ENCODE measurements at regions not wholly inside any gene's neighbourhood (a gene's known extent, or its start where the extent isn't known, plus 50 kb on each side); places are given as distances from the start of the nearest gene placed in this dataset.

DNA sequence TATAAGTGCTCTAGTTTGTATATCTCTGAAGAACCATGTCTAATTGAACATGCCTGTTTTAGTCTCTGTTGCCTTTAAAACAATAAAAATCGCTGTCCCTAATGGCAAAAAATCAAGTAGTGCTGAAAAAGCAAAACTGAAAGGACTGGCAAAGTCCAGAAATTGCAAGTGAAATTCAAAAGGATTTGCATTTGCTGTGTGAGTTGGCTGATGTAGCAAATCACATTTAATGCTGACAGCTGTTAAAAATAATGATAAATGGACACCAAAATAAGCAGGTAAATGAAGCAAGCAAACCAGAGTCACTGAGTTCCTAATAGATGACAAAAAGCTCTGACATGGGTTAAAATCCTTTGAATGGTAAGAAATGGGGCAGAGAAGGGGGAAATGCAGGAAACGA lies 874.1 kb downstream of the GRM8 start:
- Mint-ChIP-seq H3K27me3 (no peaks in the 10 kb centered on the region), H3K4me3 (no peak overlapping the region), H3K4me1 (no peaks in the 10 kb centered on the region), H3K36me3 (ENCODE audit: low read depth) (no peaks in the 10 kb centered on the region), H3K9me3 (peaks cover 4% of the 10 kb centered on the region), H3K27ac (no peak overlapping the region)
- ATAC-seq (replicated peaks): no peak

DNA sequence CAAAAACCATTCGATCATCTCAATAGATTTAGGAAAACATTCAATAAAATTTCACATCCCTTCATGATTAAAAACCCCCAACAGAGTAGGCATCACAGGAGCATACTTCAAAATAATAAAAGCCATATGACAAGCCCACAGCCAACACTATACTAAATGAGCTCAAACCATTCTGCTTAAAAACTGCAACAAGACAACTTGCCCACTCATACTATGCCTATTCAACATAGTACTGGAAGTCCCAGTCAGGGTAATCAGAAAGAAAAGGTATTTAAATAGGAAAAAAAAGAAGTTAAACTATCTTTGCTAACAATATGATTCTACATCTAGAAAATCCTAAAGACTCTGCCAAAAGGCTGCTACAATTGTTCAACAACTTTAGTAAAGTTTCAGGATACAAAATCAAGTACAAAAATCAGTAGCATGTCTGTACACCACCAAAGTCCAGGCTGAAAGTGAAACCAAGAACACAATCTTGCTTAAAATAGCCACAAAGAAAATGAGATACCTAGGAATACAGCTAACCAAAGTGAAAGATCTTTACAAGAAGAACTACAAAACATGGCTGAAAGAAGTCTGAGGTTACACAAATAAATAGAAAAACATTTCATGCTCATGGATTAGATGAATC lies 882.6 kb downstream of the GRM8 start:
- Mint-ChIP-seq H3K36me3 (ENCODE audit: low read depth) (no peaks in the 10 kb centered on the region), H3K4me1 (no peaks in the 10 kb centered on the region), H3K27ac (no peak overlapping the region), H3K9me3 (peaks cover 13% of the 10 kb centered on the region), H3K4me3 (no peak overlapping the region), H3K27me3 (no peaks in the 10 kb centered on the region)
- no peak for ATAC-seq (replicated peaks)

DNA sequence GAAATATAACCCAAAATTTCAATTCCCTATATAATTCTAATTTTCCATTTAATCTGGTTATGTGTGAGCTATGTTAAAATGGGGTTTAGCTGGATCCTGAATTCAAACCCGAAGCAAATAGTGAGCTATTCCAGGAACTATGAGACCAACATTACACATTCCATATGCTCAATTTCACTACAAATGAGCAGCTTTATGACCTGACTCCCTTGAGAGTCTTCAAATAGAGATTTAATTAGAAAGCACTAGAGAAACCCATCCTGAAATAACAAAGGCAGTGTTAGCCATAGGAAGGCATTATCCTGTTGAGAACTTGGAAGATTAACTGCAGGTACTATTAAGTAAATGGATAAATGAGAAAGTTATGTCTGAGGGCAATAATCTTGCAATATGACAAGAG lies 890.0 kb downstream of the GRM8 start:
- no peak overlapping the region for H3K27ac Mint-ChIP-seq
- H3K4me3 Mint-ChIP-seq: no peak overlapping the region
- no peak for ATAC-seq (replicated peaks)
- H3K4me1 Mint-ChIP-seq: no peaks in the 10 kb centered on the region
- no peaks in the 10 kb centered on the region for H3K36me3 Mint-ChIP-seq (ENCODE audit: low read depth)
- H3K9me3 Mint-ChIP-seq: peaks cover 8% of the 10 kb centered on the region
- no peaks in the 10 kb centered on the region for H3K27me3 Mint-ChIP-seq

DNA sequence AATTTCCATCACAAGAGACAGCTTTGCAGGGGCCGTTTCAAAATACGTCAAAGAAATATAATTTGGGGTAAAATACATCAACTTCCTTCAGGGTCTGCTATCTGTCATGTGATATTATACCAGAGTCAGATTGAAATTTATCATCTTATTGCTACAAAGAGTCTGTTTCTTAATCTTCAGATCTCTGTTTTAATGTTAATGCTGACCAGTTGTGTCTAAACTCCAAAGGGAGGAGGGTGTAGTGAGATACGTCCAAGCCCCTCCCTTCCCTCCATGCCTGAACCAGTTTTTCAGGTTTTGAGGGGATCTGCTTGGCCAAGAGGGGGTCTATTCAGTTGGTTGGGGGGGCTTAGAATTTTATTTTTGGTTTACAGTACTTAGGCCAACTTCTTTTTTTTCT lies 891.6 kb downstream of the GRM8 start:
- Mint-ChIP-seq H3K27me3 (no peaks in the 10 kb centered on the region), H3K4me3 (no peak overlapping the region), H3K9me3 (peaks cover 16% of the 10 kb centered on the region), H3K4me1 (no peaks in the 10 kb centered on the region), H3K27ac (no peak overlapping the region), H3K36me3 (ENCODE audit: low read depth) (no peaks in the 10 kb centered on the region)
- no peak for ATAC-seq (replicated peaks)

DNA sequence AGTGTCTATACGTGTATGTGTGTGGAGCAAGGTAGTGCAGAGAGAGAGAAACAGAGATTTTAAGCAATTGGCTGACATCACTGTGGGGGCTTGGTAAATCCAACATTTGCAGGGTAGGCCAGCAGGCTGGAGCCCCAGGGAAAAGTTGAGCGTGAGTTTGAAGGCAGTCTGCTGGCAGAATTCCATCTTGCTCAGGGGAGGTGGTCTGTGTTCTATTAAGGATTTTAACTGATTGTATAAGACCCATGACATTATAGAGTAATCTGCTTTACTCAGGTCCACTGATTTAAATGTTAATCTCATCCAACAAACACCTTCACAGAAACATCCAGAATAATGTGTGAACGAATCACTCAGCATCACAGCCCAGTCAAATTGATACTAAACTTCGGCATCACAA lies 912.9 kb downstream of the GRM8 start:
- H3K4me1 Mint-ChIP-seq: no peaks in the 10 kb centered on the region
- no peak overlapping the region for H3K27ac Mint-ChIP-seq
- no peaks in the 10 kb centered on the region for H3K36me3 Mint-ChIP-seq (ENCODE audit: low read depth)
- H3K27me3 Mint-ChIP-seq: no peaks in the 10 kb centered on the region
- peaks cover 4% of the 10 kb centered on the region for H3K9me3 Mint-ChIP-seq
- no peak for ATAC-seq (replicated peaks)
- no peak overlapping the region for H3K4me3 Mint-ChIP-seq

DNA sequence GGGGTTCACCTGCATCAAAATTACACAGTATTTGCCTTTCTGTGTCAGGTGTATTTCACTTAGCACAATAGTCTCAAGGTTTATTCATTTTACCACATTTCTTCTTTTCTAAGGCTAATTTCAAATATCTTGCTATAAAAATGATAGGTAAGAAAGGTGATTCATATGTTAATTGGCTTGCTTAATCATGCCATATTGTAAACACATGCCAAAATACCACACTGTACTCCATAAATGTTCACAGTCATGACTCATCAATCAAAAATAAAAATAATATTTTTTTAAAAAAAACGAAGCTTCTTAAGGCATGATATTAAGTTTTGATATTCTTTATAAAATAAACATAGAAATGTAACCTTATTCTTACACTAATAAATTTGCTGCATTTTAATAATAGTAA lies 947.1 kb downstream of the GRM8 start:
- Mint-ChIP-seq H3K27ac (no peak overlapping the region), H3K4me3 (no peak overlapping the region), H3K9me3 (peaks cover 12% of the 10 kb centered on the region), H3K4me1 (no peaks in the 10 kb centered on the region), H3K36me3 (ENCODE audit: low read depth) (no peaks in the 10 kb centered on the region), H3K27me3 (no peaks in the 10 kb centered on the region)
- no peak for ATAC-seq (replicated peaks)

DNA sequence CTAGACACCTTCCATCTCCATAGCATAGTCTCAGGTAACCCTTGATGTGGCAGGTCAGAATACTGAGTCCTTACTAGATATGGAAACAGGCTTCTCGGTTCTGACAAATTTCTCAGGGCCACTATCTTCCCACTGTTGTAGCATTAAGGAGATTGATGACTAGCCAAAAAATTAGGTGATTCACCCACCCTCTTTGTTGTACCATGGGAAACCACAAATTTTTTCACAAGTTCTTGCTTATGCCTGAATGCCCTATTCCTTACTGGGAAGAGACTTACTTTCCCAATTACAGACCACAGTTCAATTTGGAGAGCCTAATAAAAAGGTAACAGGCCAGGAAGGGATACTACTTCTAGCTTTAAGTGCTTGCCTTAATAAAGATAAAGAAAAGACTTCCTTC lies 948.8 kb downstream of the GRM8 start:
- H3K27ac Mint-ChIP-seq: no peak overlapping the region
- ATAC-seq (replicated peaks): no peak

DNA sequence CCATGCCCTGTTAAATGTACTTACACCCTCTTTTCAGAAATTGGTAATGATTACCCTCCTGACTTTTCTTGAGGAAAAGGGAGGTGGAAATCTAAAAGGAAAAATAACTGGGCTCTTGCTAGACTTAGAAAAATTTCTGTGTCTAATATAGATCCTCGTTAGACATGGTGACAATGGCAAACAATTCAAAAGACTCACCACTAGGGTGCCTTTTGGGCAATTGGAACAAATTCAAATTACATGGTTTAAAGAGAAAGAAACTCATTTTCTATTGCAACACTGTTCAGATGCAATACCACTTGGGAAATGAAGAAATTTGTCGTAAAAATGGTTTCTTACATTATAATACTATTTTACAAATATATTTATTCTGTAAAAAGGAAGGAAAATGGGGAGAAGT lies 950.1 kb downstream of the GRM8 start:
- no peak for ATAC-seq (replicated peaks)
- Mint-ChIP-seq H3K9me3 (peaks cover 23% of the 10 kb centered on the region), H3K4me3 (no peak overlapping the region), H3K27ac (no peak overlapping the region), H3K27me3 (no peaks in the 10 kb centered on the region), H3K4me1 (no peaks in the 10 kb centered on the region), H3K36me3 (ENCODE audit: low read depth) (no peaks in the 10 kb centered on the region)

More for the DNA sequence above, 948.8 kb downstream of the GRM8 start:
- Mint-ChIP-seq H3K36me3 (ENCODE audit: low read depth) (no peaks in the 10 kb centered on the region), H3K4me3 (no peak overlapping the region), H3K27me3 (no peaks in the 10 kb centered on the region), H3K4me1 (no peaks in the 10 kb centered on the region), H3K9me3 (peaks cover 18% of the 10 kb centered on the region)

DNA sequence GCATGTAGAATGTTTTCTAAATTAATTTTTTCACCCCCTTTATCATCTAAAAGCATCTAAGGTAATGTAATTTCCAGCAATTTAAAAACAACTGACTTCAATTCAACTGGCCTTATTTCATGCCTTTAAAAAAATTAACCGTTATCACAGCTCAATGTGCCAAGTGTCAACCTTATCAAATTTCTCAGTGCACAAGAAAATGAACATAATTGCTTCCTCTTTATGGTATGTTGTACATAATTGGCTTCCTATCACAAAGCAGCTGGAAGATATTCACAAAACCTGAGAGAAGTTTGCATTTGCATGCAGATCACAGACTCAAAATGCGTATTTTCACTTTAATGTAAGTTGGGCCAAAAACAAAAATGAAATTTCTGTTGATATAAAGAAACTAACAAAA lies 966.4 kb downstream of the GRM8 start:
- Mint-ChIP-seq H3K36me3 (ENCODE audit: low read depth) (no peaks in the 10 kb centered on the region), H3K4me3 (no peak overlapping the region), H3K27me3 (no peaks in the 10 kb centered on the region), H3K9me3 (peaks cover 18% of the 10 kb centered on the region), H3K4me1 (no peaks in the 10 kb centered on the region), H3K27ac (no peak overlapping the region)
- no peak for ATAC-seq (replicated peaks)

DNA sequence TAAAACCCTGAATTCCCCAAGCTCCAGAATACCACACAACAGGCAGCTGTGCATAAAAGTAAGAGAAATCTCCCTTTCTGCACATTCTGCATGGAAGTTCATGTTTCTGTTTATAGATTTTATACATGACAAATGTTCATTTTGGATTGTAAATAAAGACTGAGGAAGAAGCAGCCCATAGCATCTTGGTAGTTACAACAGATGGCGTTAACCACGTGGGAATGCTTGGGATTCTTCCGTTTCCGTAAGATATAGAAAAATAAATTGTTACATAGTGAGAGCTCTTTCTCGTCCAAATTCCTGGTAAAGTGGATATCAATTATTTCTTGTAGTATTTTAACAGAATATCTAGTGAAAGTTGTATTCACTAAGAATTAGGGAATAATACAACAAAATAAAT lies 1016.5 kb downstream of the GRM8 start:
- ATAC-seq (replicated peaks): no peak
- Mint-ChIP-seq H3K4me1 (no peaks in the 10 kb centered on the region), H3K27me3 (no peaks in the 10 kb centered on the region), H3K9me3 (peaks cover 7% of the 10 kb centered on the region), H3K36me3 (ENCODE audit: low read depth) (no peaks in the 10 kb centered on the region), H3K27ac (no peak overlapping the region), H3K4me3 (no peak overlapping the region)

DNA sequence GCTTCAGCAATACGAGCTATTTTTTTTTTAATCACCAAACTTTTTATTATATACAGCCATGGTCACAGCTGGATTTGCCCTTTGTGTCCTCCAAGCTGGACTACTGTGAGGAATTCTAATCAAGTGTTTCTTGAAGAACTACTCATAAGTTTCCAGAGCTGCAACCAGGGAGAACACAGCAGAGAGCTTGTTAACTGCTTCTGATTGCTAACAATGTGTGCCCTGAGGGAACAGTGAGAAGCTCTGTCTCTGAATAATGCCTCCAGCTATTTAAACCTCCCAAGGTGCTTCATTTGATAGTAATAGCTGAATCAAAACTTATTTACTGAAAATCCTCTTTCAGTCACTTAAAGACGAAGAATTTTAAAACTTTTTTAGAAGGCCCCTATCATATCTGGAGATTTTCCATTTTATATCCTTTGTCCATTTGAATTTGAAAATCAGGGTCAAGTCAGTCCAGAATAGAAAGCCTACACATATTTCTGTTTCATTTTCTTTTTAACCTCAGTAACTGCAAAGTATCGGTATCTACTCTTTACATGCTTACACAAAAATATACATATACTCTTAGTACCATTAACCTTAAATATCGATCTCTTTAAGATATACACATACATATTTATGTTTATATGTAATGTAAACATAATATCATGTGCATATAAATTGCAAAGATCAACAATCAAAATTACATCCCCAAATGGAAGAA lies 1024.2 kb downstream of the GRM8 start:
- Mint-ChIP-seq H3K36me3 (ENCODE audit: low read depth) (no peaks in the 10 kb centered on the region), H3K4me1 (no peaks in the 10 kb centered on the region), H3K27ac (no peak overlapping the region), H3K9me3 (peaks cover 9% of the 10 kb centered on the region), H3K4me3 (no peak overlapping the region), H3K27me3 (no peaks in the 10 kb centered on the region)
- no peak for ATAC-seq (replicated peaks)

DNA sequence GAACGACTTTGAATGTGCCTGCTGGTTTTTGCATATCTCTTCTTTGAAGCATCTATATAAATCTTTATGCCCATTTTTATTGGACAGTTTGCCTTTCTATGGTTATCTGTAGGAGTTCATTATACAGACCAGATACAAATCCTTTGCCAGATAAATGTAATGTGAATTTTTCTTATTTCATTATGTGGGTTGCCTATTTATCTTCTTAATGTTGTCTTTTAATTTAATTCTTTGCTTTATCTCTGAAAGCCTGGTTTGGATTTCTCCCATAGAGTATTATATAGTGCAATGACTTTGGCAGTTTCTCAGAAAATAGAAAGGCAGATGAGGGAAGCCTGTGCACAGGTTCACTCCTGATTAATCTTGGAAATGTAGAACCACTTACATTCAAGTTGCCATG lies 1025.1 kb downstream of the GRM8 start:
- no peaks in the 10 kb centered on the region for H3K36me3 Mint-ChIP-seq (ENCODE audit: low read depth)
- no peaks in the 10 kb centered on the region for H3K27me3 Mint-ChIP-seq
- peaks cover 5% of the 10 kb centered on the region for H3K9me3 Mint-ChIP-seq
- ATAC-seq (replicated peaks): no peak
- no peak overlapping the region for H3K27ac Mint-ChIP-seq
- no peak overlapping the region for H3K4me3 Mint-ChIP-seq
- H3K4me1 Mint-ChIP-seq: no peaks in the 10 kb centered on the region

DNA sequence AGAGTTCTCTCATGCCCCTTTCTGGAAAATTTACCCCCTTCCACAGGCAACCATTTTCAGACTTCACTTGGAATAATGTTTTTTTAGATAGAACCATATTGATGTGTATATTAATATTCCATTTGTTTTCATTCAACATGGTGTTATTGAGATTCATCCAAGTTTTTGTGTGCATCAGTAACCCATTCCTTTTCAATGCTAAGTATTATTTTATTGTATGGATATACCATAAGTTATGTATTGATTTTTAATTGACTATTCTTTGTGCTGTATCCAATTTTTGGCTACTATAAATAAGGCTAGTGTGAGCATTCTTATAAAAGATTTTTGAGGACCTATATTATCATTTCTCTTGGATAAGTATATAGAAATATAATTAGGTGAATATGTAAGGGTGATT lies 1025.7 kb downstream of the GRM8 start:
- no peaks in the 10 kb centered on the region for H3K27me3 Mint-ChIP-seq
- no peaks in the 10 kb centered on the region for H3K36me3 Mint-ChIP-seq (ENCODE audit: low read depth)
- H3K9me3 Mint-ChIP-seq: peaks cover 9% of the 10 kb centered on the region
- ATAC-seq (replicated peaks): no peak
- H3K27ac Mint-ChIP-seq: no peak overlapping the region
- no peaks in the 10 kb centered on the region for H3K4me1 Mint-ChIP-seq
- H3K4me3 Mint-ChIP-seq: no peak overlapping the region

DNA sequence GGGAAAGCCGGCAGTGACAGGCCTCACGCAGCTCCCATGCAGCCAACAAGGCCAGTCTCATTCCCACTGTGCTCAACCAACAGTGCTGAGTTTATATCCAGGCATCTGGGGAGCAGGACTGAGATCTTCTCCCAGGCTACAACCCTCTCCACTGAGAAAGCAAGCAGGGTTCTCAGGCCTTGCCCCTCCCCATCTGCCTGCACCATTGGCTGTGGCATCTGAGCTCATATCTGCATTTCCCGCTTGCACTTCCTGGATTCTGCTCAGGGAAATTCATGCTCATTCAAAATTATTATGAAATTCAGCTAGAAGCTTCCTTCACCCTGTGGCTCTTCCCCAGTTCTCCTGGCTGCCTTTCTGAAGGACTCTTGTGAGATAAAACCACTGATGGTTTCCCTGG lies 1029.0 kb downstream of the GRM8 start:
- Mint-ChIP-seq H3K36me3 (ENCODE audit: low read depth) (no peaks in the 10 kb centered on the region), H3K4me3 (no peak overlapping the region), H3K9me3 (peaks cover 18% of the 10 kb centered on the region), H3K4me1 (no peaks in the 10 kb centered on the region), H3K27ac (no peak overlapping the region), H3K27me3 (no peaks in the 10 kb centered on the region)
- no peak for ATAC-seq (replicated peaks)

DNA sequence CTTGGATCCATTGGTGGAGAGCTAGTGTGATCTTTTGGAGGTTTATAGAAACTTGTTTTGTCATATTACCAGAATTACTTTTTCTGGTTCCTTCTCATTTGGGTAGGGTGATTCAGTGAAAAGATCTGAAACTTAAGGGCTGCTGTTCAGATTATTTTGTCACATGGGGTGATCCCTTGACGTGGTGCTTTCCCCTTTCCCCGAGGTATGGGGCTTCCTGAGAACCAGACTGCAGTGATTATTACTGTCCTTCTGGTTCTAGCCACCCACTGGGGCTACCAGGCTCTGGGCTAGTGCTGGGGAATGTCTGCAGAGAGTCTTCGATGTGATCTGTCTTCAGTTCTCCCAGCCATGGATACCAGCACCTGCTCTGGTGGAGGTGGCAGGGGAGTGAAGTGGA lies 1030.0 kb downstream of the GRM8 start:
- H3K4me3 Mint-ChIP-seq: no peak overlapping the region
- H3K36me3 Mint-ChIP-seq (ENCODE audit: low read depth): no peaks in the 10 kb centered on the region
- ATAC-seq (replicated peaks): no peak
- H3K27me3 Mint-ChIP-seq: no peaks in the 10 kb centered on the region
- H3K9me3 Mint-ChIP-seq: peaks cover 18% of the 10 kb centered on the region
- H3K27ac Mint-ChIP-seq: no peak overlapping the region
- H3K4me1 Mint-ChIP-seq: no peaks in the 10 kb centered on the region

DNA sequence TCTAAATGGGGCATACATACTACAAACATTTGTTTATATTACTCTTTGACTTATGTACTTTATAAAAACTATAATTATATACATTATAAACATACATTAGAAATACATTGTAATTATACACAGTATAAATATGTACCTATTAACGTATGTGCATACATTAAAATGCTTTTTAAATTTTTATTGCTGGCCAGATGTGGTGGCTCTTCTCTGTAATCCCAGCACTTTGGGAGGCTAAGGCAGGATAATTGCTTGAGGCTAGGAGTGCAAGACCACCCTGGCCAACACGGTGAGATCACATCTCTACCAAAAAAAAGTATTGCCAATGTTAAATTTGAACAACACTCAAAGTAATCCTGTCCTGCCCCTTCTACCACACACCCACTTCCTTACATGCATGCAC lies 1037.0 kb downstream of the GRM8 start:
- Mint-ChIP-seq H3K36me3 (ENCODE audit: low read depth) (no peaks in the 10 kb centered on the region), H3K4me1 (no peaks in the 10 kb centered on the region), H3K4me3 (no peak overlapping the region), H3K27ac (no peak overlapping the region), H3K27me3 (no peaks in the 10 kb centered on the region), H3K9me3 (peaks cover 8% of the 10 kb centered on the region)
- ATAC-seq (replicated peaks): no peak

All from activated T-helper 17 cell treated with anti-CD3 and anti-CD28 coated beads, Interleukin-2, amount 50 U/mL, for 72 hours (primary cell).